Right atrium auricular region (tissue), 2 donors: ENCODE measurements at regions not wholly inside any gene's neighbourhood (a gene's known extent, or its start where the extent isn't known, plus 50 kb on each side); places are given as distances from the start of the nearest gene placed in this dataset.

Experiments
- DNase-seq: peaks from one replicate; pipeline ENCODE4 v3.0.0-alpha.2; 2019; ENCODE audit warnings: low spot score
- H3K27ac ChIP-seq, 2 donors: fragments of 200-600 bp; sonication (generic); 1 replicate in 1 of 2; 2 replicates in 1 of 2; pipeline ENCODE4 v1.5.1; 2016 to 2019
- H3K27me3 ChIP-seq, 2 donors: fragments of 200-600 bp; sonication (generic); one replicate each; pipeline versions ENCODE4 v1.5.1 to v1.6.0; 2017 to 2019
- H3K36me3 ChIP-seq: fragments of 200-600 bp; sonication (generic); one replicate; pipeline ENCODE4 v1.5.1; 2016
- H3K4me1 ChIP-seq, 2 donors: fragments of 200-600 bp; sonication (generic); one replicate each; pipeline versions ENCODE4 v1.5.1 to v1.6.0; 2017 to 2019
- H3K4me3 ChIP-seq, 2 donors: fragments of 200-600 bp; sonication (generic); 1 replicate in 1 of 2; 2 replicates in 1 of 2; pipeline ENCODE4 v1.5.1; 2017 to 2019; ENCODE audit warnings: mild to moderate bottlenecking in 1 of 2, moderate library complexity in 1 of 2
- H3K9me3 ChIP-seq, 2 donors: fragments of 200-600 bp; sonication (generic); one replicate each; pipeline ENCODE4 v1.5.1; 2019
- TF ChIP-seq, protein P1 (sequence below), 2 donors: fragments of 200-600 bp; sonication (generic); IDR thresholded peaks; one replicate each; pipeline ENCODE4 v1.5.1; 2019; ENCODE audit warnings: antibody characterized with exemption in 2 of 2

DNA sequence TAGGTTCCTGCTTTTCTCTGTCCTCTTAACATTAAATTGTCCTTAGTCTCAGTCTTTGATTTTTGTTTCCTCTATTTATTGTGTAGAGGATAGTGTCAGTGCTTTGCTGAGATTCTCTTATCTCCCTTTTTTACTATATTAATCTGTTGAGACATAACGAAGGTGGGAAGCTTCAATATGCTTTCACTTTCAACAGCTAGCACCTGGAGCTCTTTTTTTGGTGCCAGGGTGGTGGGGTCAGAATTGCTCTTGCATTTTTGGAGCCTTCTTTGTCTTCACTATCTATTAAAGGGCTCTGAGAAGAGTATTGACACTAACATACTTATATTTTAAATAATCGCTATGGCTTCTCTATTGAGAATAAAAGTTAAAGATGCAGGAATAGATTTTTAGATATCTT, 97.1 kb upstream of the EPHA7 start:
- Histone ChIP-seq H3K4me1 (no peaks in the 10 kb centered on the region), H3K27me3 (no peaks in the 10 kb centered on the region), H3K36me3 (no peaks in the 10 kb centered on the region), H3K9me3 (no peaks in the 10 kb centered on the region), H3K4me3 (no peak overlapping the region), H3K27ac (no peak overlapping the region)
- DNase-seq = no peak
- TF ChIP-seq, protein P1, sequence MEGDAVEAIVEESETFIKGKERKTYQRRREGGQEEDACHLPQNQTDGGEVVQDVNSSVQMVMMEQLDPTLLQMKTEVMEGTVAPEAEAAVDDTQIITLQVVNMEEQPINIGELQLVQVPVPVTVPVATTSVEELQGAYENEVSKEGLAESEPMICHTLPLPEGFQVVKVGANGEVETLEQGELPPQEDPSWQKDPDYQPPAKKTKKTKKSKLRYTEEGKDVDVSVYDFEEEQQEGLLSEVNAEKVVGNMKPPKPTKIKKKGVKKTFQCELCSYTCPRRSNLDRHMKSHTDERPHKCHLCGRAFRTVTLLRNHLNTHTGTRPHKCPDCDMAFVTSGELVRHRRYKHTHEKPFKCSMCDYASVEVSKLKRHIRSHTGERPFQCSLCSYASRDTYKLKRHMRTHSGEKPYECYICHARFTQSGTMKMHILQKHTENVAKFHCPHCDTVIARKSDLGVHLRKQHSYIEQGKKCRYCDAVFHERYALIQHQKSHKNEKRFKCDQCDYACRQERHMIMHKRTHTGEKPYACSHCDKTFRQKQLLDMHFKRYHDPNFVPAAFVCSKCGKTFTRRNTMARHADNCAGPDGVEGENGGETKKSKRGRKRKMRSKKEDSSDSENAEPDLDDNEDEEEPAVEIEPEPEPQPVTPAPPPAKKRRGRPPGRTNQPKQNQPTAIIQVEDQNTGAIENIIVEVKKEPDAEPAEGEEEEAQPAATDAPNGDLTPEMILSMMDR (IDR thresholded peaks at IDR 0.05) = no peak

DNA sequence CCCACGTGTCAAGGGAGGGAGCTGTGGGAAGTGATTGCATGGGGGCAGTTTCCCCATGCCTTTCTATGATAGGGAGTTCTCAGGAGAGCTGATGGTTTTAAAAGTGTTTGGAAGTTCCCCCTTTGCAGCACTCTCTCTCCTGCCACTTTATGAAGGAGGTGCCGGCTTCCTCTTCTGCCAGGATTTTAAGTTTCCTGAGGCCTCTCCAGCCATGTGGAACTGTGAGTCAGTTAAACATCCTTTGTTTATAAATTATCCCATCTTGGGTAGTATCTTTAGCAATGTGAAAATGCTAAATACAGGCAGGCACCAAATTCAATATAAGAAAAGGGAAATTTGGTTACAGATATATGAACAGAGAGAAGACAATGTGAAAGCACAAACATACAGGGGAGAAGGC, 96.4 kb upstream of the EPHA7 start:
- no peak overlapping the region for H3K4me3 ChIP-seq
- H3K4me1 ChIP-seq = no peaks in the 10 kb centered on the region
- H3K27ac ChIP-seq = no peak overlapping the region
- H3K27me3 ChIP-seq = no peaks in the 10 kb centered on the region
- no peaks in the 10 kb centered on the region for H3K9me3 ChIP-seq
- H3K36me3 ChIP-seq = no peaks in the 10 kb centered on the region
- no peak for DNase-seq
- TF ChIP-seq, protein P1 (IDR thresholded peaks at IDR 0.05) = no peak

DNA sequence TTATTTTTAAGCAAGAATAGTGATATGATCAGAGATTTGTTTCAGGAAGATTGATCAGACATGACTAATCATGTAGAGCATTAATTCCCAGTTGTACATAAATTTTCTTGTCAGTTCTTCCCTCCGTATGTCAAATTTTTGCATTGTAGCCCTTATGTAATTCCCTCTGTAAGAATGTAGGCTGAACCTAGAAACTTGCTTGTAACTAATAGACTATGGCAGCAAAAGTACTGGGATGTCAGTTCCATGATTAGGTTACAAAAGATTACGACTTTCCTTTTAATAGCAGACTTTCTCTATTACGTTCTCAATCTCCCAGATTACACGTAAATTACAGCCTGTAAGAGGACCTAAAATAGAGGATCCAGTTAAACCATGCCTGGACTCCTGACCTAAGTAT, 79.4 kb upstream of the EPHA7 start:
- no peak overlapping the region for H3K4me3 ChIP-seq
- no peaks in the 10 kb centered on the region for H3K27me3 ChIP-seq

DNA sequence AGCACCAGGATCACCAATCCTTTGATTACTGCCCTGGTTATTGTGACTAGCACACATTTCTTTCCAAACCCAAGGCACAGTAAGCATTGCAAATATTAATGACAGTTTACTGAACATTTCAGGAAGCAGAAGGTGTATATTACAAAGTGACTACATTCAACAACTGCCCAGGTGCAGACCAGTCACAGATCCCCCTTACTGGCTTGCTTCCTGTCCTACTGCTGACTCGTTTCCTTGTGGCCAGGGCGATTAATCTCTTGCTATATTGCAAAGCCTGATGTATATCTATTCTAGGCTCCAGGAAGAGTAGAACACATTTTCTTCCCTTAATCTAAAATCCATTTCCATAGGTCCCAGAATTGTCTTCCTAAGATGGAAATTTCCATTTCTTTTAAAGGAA, 77.2 kb upstream of the EPHA7 start:
- Histone ChIP-seq H3K27ac (no peak overlapping the region), H3K9me3 (no peaks in the 10 kb centered on the region), H3K27me3 (no peaks in the 10 kb centered on the region), H3K4me1 (no peaks in the 10 kb centered on the region), H3K36me3 (no peaks in the 10 kb centered on the region), H3K4me3 (no peak overlapping the region)
- TF ChIP-seq, protein P1 (IDR thresholded peaks at IDR 0.05) = no peak
- DNase-seq = no peak

More for the DNA sequence above, 79.4 kb upstream of the EPHA7 start:
- no peaks in the 10 kb centered on the region for H3K9me3 ChIP-seq
- DNase-seq = no peak
- no peaks in the 10 kb centered on the region for H3K36me3 ChIP-seq
- TF ChIP-seq, protein P1 (IDR thresholded peaks at IDR 0.05) = no peak
- H3K4me1 ChIP-seq = no peaks in the 10 kb centered on the region
- no peak overlapping the region for H3K27ac ChIP-seq

DNA sequence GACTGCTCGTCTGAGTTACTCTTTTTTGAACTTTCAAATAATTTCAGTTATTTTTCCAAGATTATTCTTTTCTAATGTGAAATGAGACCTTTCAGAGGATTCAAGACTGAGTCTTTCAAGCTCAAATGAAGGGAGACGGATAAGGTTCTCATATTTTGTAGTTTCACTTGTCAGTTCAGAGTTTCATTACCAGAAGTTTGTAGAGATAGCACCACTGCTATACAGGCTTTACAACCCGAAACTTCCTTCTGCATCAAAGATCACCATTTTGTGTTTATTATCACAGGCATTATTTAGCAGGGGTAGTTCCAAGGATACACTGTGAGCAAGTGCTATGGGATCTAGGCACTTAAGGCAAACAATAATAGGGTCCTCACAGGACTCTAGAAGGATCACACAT, 74.7 kb upstream of the EPHA7 start:
- H3K27me3 ChIP-seq = no peaks in the 10 kb centered on the region
- no peaks in the 10 kb centered on the region for H3K4me1 ChIP-seq
- DNase-seq = no peak
- TF ChIP-seq, protein P1 (IDR thresholded peaks at IDR 0.05) = no peak
- H3K36me3 ChIP-seq = no peaks in the 10 kb centered on the region
- no peak overlapping the region for H3K4me3 ChIP-seq
- no peaks in the 10 kb centered on the region for H3K9me3 ChIP-seq
- H3K27ac ChIP-seq = no peak overlapping the region

DNA sequence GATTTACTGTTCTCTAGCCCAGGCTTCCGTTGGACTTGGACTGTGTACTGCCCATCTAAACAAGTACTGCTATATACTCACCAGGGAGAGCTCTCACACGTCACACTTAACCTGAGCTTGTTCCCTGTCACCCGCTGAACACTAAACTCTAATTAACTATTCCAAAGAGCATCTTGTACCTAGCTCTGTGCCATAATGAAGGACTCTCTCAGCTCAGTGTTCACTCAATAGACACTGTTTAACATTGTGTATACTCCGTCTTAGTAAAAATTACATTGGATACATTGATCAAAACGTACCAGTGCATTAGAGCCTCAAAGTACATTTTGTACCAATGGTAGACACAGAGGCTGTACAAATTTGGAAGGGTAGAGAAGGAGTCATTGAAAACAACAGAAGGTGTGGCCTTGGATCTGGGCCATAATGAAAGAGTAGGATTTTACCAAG, 55.4 kb upstream of the EPHA7 start:
- TF ChIP-seq, protein P1 (IDR thresholded peaks at IDR 0.05) = no peak
- Histone ChIP-seq H3K4me1 (no peaks in the 10 kb centered on the region), H3K27me3 (no peaks in the 10 kb centered on the region), H3K27ac (no peak overlapping the region), H3K4me3 (no peak overlapping the region), H3K9me3 (no peaks in the 10 kb centered on the region), H3K36me3 (no peaks in the 10 kb centered on the region)
- no peak for DNase-seq
